NCI-H1694 (cell line): ENCODE measurements at regions not wholly inside any gene's neighbourhood (a gene's known extent, or its start where the extent isn't known, plus 50 kb on each side); places are given as distances from the start of the nearest gene placed in this dataset.
"Not testable (repeated sequence)": the region's sequence is repeated elsewhere in the genome, so short reads cannot be mapped to it uniquely, and the experiment has no call there.

Experiments used
- DNase-seq: peaks from one replicate; lab custom pipeline; 2025; lab: John Stamatoyannopoulos, UW

DNA sequence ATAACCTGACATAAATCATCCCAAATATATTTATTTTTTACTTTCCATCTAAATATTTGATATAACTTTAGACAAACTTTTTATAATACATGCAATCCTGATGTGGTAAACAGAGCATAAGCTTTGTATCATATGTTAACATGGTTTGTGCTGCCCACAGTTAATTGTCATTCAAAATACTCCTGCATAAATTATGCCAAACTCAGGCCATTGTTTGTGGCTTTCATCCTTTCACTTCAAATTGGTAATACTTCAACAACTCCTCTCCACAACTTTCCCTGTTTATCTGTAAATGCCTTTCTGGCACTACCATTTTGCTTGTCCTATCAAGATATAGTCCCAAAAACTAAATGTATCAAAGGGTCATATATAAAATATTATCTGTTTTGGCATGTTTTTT is 586.7 kb downstream of the HINT1 start:
- no peak for DNase-seq

DNA sequence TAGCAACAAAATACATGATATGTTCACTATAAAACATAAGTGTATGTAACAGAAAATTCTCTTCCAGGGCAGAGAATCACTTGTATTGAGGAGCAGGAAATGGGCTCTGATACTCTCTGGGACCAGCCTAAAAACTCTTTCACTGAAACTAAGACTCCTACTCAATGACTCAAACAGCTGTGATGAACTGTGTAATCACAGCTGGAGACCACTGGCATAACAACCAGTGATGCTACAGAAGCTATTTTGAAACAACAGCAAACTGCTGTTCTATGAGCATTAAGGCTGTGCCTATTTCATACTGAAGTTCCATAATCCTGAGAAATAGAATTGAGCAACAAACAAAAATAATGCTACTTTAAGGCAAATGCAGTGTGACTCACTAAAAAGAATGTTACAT is 594.0 kb downstream of the HINT1 start:
- DNase-seq: no peak

DNA sequence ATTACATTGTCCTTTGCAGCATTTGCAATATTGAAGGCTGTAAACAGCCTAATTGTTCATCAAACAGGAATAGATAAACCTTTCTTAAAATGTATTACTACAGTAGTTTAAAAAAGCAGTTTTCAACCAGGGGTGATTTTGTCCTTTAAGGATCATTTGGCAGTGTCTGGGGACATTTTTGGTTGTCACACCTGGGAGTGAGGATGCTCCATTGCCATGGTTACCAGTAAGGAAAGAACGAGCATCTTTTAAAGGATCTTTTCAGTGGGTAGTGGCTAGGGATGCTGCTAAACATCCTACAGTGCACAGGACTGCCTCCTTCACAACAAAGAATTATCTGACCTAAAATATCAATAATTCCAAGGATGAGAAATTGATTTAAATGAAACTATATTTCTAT is 596.3 kb downstream of the HINT1 start:
- no peak for DNase-seq

DNA sequence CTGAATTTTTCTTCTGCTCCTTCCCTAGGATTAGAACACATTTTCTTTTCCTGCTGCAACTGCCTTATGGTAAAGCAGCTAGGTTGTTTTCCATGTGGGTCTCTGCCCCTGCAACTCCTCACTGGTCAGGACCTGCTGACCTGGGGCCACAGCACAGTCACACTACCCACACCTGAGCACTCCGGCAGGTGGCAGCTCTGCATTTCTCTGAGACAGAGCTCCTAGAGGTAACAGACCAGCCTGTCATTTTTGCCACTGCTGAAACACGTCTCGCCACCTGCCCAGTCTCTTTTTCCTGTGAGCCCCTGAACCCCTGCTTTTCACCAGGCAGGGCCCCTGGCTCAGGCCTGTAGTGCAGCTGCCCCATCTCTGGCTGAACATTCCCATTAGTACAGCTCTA is 609.6 kb downstream of the HINT1 start:
- DNase-seq: no peak

DNA sequence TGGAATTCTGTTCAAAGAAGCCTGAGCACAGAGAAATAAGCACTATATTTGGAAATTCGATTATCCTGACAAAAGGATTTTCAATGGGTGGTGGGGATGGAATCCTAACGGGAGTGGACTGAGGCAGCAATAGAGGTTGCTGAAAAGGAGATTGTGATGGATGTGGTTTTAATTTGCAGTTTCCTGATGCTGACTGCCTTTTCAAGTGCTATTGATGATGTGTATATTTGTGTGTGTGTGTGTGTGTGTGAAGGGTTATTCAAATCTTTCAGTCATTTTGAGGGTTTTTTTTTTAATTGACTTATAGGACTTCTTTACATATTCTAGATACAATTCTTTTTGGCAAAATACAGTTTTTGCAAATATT is 614.5 kb downstream of the HINT1 start:
- DNase-seq: no peak

DNA sequence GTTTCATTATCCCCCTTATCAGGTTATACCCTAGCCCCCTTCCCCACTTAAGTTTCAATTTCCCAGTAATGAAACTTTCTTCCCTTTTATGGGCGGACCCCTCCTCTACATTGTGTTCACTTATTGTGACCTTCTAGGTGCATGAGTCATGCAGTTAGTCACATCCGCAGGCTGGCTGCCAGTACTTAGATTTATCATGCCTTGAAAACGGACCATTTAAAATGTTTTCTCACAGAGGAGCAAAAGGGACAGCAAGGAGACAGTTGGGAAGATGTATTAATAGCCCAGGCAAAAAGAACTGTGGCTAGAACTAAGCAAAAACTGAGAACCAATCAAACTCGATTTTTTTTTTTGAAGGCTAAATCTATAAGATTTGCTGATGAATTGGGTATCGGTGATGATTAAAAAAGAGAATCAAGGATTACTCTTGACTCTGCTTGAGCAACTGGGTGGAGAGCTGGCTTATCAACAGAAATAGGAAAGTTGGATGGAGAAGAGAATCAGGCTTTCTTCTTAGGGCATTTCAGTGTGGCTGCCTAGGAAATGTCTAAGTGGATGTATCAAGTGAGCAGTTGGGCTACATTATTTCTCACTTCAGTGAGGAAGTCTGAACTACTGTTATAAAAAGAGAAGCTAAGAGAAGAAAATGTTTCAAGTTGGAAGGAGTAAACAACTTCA is 615.0 kb downstream of the HINT1 start:
- no peak for DNase-seq

DNA sequence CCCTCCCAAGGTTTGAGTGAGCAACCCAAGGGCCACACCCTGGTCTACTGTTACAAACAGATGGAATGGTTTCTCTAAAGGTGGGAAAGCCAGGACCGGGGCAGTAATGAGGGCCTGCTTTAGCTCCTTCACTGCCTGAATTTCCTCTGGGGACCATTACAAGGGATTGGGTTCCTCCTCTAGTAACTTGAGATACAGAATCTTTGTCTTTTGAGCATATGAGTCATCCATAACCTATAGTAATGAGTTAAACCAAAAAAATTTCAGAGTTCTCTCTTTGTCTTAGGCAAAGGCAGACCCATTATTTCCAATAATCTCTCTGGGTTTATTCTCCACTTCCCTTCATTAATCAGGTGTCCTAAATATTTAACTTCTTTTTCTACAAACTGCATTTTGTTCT is 618.8 kb downstream of the HINT1 start:
- no peak for DNase-seq

DNA sequence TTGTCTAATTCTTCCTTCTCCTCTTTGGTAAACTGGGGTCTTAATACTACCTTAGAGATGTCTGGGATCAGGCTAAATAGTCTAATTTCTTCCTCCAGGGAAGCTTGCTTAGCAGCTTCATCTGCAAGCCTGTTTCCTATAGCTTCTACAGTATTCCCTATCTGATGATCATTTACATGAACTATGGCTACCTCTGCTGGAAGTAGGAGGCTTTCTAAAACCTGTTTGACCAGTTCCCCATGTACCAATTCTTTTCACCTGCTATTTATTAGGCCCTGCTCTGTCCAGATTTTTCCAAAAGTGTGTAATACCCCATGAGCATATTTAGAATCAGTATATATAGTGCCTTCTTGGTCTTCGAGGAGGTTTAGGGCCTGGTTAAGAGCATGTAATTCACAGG is 619.8 kb downstream of the HINT1 start:
- no peak for DNase-seq

DNA sequence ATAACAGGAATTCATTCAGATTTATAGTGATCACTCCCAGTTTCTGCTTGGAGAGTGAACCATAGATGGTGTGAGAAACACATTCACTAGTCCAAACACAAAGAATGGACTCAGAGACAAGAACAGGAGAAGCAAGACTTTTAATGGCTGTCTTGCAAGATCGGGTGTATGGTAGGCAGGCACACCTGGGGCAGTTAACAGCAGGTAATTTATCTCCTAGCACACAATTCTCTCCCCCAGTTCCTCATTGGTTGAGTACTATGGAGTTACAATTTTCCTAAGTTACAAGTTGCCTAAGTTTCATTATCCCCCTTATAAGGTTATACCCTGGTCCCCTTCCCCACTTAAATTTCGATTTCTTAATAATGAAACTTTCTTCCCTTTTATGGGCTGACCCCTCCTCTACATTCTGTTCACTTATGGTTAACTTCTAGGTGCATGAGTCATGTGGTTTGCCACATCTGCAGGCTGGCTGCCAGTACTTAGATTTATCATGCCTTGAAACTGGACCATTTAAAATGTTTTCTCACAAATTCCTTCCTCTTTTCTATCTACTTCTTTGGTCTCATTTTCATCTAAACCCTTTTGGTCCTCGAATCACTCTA is 623.3 kb downstream of the HINT1 start:
- DNase-seq: no peak

DNA sequence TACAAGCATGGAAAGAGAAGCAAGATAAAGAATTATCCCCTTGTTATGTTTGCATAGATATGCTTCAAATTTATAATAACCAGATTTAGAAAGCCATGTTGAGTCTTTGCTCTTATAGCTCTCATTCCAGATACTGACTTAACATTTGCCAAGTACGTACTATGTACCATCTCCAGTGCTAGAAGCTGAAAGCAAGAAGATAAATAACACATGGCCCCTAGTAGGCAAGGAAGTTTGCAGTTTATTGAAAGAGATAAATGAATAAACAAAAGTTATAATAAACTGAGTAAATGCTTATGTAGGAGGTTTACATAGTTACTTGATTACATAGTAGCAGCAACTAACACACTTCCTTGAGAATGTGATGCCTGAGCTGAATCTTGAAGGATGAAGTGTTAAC is 628.4 kb downstream of the HINT1 start:
- no peak for DNase-seq

DNA sequence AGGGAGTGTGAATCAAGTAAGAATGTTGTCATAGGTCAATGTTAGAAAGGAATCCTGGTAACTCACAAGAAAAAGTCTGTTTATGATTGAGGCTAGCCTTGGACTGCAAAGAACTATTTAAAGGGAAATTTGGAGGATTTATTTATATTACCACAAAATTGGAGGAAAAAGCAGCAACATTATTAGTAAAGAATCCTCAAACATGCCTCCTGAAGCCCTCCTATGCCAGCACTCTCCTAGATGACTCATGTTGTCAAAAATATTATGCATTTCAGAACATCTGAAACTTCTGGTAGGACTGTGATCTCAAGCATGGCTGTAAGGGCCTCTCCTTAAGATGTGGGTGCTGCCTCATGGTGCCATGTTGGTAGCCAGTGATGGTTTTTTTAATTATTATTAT is 628.5 kb downstream of the CHSY3 start:
- no peak for DNase-seq

DNA sequence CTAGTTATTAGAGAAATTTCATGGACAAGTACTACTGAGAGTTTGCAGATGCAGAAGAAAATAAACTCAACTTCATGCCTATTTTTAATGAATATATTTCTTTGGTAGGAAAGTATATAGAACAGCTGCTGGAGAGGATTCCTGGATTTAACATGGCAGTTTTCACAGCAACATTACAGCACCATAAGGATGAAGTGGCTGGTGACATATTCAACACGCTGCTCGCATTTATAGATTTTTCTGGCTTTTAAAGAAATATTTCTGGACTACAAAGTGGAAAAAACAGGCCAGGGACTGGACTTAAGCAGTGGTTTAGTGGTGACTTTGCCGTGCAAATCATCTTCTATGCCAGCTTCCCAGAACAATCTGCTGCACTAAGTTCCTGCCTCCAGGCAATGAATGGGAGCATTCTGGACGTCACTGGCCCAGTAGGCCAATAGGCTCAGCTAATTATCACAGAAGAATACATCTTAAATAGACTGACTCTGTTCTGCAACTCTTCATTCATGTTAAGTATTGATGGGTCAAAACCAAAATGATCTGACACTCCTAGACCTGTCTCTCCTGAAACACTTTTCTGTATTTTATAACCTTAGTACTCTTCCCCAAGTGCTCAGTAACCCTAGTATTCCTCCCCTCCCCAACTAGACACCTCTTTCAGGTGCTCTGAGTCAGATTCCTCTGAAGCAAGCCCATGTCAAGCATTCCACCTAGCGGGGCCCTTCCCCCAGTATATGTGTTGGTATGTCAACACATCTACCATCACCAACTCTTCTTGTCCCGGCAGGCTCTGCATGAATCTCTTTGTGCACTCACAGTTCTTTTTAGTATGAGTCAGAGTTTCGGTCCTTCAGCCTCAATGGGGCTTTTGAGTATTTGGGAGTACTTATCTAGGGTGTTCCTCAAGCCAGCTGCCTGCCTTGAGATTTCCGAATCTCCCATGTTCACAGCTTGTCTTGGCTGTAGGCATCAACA is 625.5 kb downstream of the CHSY3 start:
- DNase-seq: no peak

DNA sequence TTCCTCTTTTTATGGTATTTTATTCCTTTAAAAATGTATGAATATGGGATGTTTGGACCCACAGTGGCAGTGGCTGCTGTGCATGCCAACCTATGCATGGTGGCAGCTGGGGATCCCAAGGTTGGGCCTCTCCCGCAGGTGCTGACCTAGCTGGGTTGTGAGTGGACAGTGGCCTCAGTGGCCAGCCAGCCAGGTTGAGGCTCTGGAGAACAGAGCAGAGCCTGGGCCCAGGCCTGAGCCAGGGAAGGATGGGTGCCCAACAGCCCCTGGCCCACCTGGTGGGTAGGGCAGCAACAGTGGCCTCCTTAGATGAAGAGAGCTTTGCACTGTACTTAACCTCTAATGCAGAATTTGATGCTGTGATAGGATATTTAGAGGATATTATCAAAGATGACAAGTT is 624.8 kb downstream of the CHSY3 start:
- DNase-seq: no peak

DNA sequence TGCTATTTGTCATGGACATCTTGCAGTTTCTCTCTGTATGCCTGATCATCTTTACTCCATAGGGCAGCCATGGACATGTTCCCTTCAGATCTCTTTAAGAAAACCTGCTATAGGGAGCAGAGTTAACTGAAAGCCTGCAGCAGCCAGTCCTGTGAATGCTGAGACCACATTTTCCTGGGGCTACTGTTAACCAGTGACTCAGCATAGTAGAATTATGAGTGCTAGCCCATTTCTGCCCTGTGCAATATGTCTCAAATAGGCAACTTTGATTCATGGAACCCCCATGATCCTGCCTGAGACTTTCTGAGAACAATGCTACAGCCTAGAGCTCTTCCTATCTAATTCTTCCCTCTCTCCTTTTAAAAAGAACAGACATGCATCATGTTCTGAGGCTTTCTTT is 624.2 kb downstream of the CHSY3 start:
- no peak for DNase-seq

DNA sequence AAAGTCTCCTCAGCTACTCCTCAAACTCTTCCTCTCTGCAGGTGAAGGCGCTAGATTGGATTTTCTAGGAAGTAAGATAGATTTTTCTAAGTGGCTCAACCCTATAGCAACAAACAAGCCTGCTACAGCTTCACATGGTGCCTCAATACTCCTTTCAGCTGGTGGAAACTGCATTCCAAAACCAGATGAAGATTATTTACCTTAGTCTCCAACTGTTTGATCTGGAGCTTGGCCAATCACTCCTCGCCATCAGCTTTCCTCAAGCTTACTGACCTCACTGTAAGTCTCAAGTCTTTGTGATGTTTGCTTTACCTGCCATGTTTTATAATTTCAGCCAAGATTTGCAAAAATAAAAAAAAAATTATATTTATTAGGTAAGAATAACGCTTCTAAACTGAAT is 622.4 kb downstream of the CHSY3 start:
- DNase-seq: no peak

DNA sequence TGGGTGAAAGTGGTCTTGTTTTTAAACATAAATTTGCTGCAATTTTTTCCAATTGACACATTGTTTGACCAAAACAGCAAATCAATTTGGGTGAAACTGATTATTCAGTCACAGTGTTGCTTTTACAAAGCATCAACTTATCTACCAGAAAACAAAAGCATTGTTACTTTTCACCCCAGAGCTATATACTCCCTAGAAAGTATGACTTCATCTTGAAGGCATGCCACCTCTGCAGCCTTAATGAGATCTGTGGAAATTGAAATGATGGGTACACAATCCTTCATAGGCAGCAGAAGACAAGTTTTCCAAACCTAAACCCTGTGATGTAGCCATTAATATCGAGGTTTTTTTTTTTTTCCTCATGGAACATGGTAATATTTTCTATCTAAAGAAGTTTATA is 615.9 kb downstream of the CHSY3 start:
- no peak for DNase-seq

DNA sequence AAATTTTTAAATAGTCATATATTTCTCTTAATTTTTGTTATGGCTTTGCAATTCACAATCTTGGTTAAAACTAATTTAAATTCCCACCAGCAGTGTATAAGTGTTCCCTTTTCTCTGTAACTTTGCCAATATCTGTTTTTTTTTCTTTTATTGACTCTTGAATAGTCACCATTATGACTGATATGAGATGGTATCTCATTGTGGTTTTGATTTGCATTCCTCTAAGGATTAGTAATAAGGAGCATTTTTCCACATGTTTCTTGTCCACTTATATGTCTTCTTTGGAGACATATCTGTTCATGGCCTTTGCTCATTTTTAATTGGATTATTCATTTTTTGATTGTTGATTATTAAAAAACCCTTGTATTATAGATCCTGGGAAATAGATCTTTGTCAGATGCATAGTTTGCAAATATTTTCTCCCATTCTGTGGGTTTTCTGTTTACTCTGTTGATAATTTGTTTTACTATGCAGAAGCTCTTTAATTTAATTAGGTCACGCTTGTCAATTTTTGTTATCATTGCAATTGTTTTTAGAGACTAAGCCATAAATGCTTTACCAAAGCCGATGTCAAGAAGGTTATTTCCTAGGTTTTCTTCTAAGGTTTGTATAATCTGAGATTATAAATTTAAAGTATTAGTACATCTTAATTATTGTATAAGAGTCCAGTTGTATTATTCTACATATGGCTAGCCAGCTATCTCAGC is 610.9 kb downstream of the CHSY3 start:
- no peak for DNase-seq

DNA sequence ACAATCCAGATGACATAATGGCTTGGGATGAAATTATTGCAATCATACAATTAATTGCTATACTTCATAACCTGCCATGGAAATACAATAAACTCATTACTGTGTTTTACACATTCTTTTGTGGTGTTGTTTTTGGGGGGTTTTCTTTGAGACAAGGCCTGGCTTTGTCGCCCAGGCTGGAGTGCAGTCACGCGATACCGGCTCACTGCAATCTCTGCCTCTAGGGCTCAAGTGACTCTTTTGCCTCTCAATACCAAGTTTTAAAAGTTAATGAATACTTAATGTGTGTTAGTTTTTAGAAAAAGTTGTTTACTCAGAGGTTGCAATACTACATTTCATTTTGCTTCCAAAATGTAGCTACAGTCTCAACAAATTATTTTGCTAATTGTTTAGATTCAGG is 598.4 kb downstream of the CHSY3 start:
- no peak for DNase-seq

DNA sequence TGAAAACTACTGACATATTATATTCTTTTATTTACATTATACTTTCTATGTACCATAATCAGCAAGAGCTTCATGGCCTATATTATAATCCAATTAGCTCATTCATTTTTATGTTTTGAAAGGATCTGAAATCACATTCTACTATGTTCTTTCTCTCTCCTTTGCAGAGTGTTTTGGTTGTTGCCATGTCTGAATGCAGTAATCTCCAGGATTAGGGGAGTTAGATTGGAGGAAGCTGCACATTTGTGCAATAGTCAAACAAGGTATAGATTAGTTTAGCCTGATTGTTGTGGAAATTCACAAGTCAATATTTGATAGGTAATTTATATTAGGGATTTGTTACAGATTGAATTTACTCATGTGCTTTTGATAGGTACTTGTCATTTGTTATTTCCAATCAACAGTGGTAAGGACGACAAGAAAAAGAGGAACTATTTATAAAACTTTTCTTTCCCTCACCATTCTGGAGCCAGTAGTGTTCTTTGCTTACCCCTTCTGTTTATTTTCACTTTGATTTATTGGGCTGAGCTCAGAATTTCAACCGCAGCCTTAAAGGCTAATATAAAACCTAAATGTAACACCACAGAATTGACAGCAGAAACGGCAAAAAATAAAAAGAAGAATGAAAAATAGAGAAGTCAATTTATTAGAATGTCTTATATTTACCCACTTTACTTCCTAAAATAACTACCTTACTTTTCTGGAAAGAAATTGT is 597.0 kb downstream of the CHSY3 start:
- no peak for DNase-seq

DNA sequence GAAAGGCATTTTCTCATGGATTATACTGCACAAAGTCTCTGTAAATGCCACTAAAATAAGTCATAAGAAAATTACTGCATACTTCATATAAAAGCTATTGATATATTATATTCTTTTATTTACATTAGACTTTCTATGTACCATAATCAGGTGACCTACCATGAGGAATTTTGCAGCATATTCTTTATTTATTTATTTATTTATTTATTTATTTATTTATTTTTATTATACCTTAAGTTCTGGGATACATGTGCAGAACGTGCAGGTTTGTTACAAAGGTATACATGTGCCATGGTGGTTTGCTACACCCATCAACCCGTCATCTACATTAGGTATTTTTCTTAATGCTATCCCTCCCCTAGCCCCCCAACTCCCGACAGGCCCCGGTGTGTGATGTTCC is 596.2 kb downstream of the CHSY3 start:
- DNase-seq: not testable (repeated sequence)

DNA sequence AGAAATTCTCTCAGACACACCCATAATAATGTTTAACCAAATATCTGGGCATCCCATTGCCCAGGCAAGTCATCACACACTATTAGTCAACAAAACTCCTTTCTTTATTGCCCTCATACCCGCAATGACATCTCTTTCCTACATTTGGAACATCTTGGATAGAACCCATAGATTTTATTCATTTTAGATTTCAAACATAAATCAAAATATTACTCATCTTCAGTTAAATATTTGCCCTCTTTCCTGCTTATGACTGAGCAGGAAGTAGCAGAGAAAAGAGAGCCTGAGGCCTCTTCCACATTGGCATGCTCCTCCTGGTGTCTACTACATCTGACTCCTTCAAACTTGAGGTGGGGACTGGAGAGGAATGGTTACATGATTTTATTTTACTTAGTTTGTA is 592.0 kb downstream of the CHSY3 start:
- no peak for DNase-seq

DNA sequence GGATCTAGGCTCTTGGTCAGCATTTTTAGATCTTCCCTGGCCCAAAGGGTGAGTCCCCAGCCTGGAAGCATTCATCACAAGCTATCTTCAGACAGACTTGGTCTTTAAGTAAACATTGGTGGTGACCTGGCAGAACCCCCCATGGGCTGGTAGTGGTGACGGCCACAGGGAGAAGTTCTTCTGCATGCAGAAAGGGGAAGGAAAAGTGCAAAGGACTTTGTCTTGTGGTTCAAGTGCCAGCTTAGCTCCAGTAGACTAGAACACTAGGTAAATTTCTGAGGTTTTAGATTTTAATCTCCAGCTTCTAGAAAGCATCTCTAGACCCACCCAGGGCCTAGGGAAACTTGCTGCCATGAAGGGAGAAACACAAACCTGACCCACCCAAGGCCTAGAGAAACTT is 584.0 kb downstream of the CHSY3 start:
- DNase-seq: no peak
